ENCODE measurements at regions not wholly inside any gene's neighbourhood (a gene's known extent, or its start where the extent isn't known, plus 50 kb on each side); places are given as distances from the start of the nearest gene placed in this dataset.

DNA sequence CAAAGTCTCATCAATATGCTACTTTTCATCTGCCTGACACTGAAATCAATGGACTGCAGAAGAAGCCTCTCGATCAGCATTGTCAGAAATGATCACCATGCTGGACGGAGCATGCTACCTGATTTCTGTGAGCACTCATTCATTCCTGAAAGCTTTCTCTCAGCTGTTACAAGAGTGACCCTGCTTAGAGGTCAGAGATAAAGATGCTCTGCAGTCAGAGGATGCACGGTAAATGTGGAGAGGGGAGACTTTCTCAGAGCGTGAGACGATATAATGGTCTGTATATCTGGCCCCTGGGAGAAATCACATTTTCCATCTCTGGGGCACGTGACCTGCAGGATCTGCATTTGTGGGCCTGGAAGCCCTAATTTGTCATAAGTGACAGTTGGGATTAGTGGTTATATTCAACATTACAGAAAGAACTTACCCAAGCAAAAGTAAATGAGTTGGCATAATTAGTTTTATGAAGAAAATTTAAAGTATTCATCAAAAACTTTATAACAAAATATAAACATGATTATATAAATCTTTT is 125.6 kb upstream of the TTC29 start:
- 77 to 89% (median 80%) methylated on average over 6 of the region's 6 CpGs for WGBS, 5 donors
- TF ChIP-seq POLR2A (IDR thresholded peaks at IDR 0.05) (no peak), POLR2AphosphoS5 (IDR thresholded peaks at IDR 0.05) (no peak)
- TF ChIP-seq, protein P1, sequence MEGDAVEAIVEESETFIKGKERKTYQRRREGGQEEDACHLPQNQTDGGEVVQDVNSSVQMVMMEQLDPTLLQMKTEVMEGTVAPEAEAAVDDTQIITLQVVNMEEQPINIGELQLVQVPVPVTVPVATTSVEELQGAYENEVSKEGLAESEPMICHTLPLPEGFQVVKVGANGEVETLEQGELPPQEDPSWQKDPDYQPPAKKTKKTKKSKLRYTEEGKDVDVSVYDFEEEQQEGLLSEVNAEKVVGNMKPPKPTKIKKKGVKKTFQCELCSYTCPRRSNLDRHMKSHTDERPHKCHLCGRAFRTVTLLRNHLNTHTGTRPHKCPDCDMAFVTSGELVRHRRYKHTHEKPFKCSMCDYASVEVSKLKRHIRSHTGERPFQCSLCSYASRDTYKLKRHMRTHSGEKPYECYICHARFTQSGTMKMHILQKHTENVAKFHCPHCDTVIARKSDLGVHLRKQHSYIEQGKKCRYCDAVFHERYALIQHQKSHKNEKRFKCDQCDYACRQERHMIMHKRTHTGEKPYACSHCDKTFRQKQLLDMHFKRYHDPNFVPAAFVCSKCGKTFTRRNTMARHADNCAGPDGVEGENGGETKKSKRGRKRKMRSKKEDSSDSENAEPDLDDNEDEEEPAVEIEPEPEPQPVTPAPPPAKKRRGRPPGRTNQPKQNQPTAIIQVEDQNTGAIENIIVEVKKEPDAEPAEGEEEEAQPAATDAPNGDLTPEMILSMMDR (IDR thresholded peaks at IDR 0.05 in 8 of 11, conservative IDR thresholded peaks at IDR 0.05 in 3 of 11): no peak
- Histone ChIP-seq H3K4me3 (no peak overlapping the region), H3K27ac (no peak overlapping the region), H3K9me3 (peaks cover 0 to 12% (median 9%) of the 10 kb centered on the region in 8 donors), H3K36me3 (no peaks in the 10 kb centered on the region), H3K27me3 (replicated peaks in 1 of 7) (peaks cover 0 to 4% (median 0%) of the 10 kb centered on the region in 7 donors), H3K4me1 (no peaks in the 10 kb centered on the region)
- intact Hi-C loops (cut with DNase I; ENCODE audit: low total_unique reads): no loop called here
- DNase-seq: no peak

- H3K4me1 ChIP-seq: peaks cover 0 to 10% (median 6%) of the 10 kb centered on the region in 6 donors
- no peak overlapping the region for H3K27ac ChIP-seq
- no peak for TF ChIP-seq POLR2AphosphoS5 (IDR thresholded peaks at IDR 0.05)
- no peak for TF ChIP-seq POLR2A (IDR thresholded peaks at IDR 0.05)
- TF ChIP-seq, protein P1 (IDR thresholded peaks at IDR 0.05 in 8 of 11, conservative IDR thresholded peaks at IDR 0.05 in 3 of 11): no peak
- DNase-seq: no peak
- no peak overlapping the region for H3K4me3 ChIP-seq
- peaks cover 0 to 4% (median 0%) of the 10 kb centered on the region in 7 donors for H3K27me3 ChIP-seq (replicated peaks in 1 of 7)
- intact Hi-C loops (cut with DNase I; ENCODE audit: low total_unique reads): no loop called here
- no peaks in the 10 kb centered on the region for H3K36me3 ChIP-seq
- H3K9me3 ChIP-seq: peaks cover 0 to 12% (median 9%) of the 10 kb centered on the region in 8 donors
- 58 to 87% (median 75%) methylated on average over 2 of the region's 2 CpGs for WGBS, 5 donors
These were observed 130.5 kb upstream of the TTC29 start for GRCh38 chr4:147076179-147076578.

DNA sequence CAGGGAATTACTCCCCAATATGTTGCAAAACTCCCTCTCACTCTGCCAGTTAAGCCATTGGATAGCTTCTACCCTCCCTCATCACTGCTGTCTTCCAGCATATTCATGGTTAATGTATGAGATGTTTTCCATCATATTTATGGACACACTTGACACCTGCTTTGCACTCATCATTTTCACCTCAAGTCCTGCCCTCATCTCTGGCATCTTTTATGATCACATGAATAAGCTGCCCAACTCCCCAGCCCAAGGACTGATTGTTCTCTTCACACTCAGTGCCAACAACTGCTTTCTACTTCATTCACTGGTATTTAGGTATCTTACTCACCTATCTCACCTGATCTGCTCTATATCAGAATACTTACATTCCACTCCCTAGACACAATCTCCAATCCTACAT is 131.1 kb upstream of the TTC29 start:
- DNase-seq: no peak
- Histone ChIP-seq H3K27me3 (replicated peaks in 1 of 7) (peaks cover 0 to 4% (median 0%) of the 10 kb centered on the region in 7 donors), H3K27ac (no peak overlapping the region), H3K36me3 (no peaks in the 10 kb centered on the region), H3K4me1 (peaks cover 0 to 10% (median 6%) of the 10 kb centered on the region in 6 donors), H3K4me3 (no peak overlapping the region), H3K9me3 (peaks cover 0 to 12% (median 9%) of the 10 kb centered on the region in 8 donors)
- intact Hi-C loops (cut with DNase I; ENCODE audit: low total_unique reads): no loop called here
- TF ChIP-seq, protein P1 (IDR thresholded peaks at IDR 0.05 in 8 of 11, conservative IDR thresholded peaks at IDR 0.05 in 3 of 11): no peak
- TF ChIP-seq POLR2A (IDR thresholded peaks at IDR 0.05): no peak
- no peak for TF ChIP-seq POLR2AphosphoS5 (IDR thresholded peaks at IDR 0.05)

GRCh38 chr4:147078362-147078761 is 132.7 kb upstream of the TTC29 start:
- intact Hi-C loops (cut with DNase I; ENCODE audit: low total_unique reads): no loop called here
- DNase-seq: no peak
- no peak overlapping the region for H3K4me3 ChIP-seq
- H3K27ac ChIP-seq: no peak overlapping the region
- no peaks in the 10 kb centered on the region for H3K36me3 ChIP-seq
- TF ChIP-seq POLR2AphosphoS5 (IDR thresholded peaks at IDR 0.05) (no peak), POLR2A (IDR thresholded peaks at IDR 0.05) (no peak)
- TF ChIP-seq, protein P1 (IDR thresholded peaks at IDR 0.05 in 8 of 11, conservative IDR thresholded peaks at IDR 0.05 in 3 of 11): no peak
- peaks cover 0 to 10% (median 6%) of the 10 kb centered on the region in 6 donors for H3K4me1 ChIP-seq
- H3K9me3 ChIP-seq: no peaks in the 10 kb centered on the region
- H3K27me3 ChIP-seq (replicated peaks in 1 of 7): peaks cover 0 to 4% (median 0%) of the 10 kb centered on the region in 7 donors
